ENCODE measurements at regions not wholly inside any gene's neighbourhood (a gene's known extent, or its start where the extent isn't known, plus 50 kb on each side); places are given as distances from the start of the nearest gene placed in this dataset.

GRCh38 chr10:57145548-57145947 lies 784.5 kb upstream of the ZWINT start:
- no peak for TF ChIP-seq CTCF (conservative IDR thresholded peaks at IDR 0.05 in 1 of 2, IDR thresholded peaks at IDR 0.05 in 1 of 2; ENCODE audit: extremely low read depth in 1 of 2, insufficient read depth in 1 of 2, low read depth in 1 of 2, low read length in 2 of 2)
- TF ChIP-seq EZH2 (IDR thresholded peaks at IDR 0.05; ENCODE audit: borderline replicate concordance, low read length) = no peak
